SK-N-MC (cell line): ENCODE measurements at regions not wholly inside any gene's neighbourhood (a gene's known extent, or its start where the extent isn't known, plus 50 kb on each side); places are given as distances from the start of the nearest gene placed in this dataset.

Experiments
- DNase-seq: peaks from one replicate; pipeline ENCODE4 v3.0.0-alpha.2; 2011; ENCODE audit warnings: low read depth, low spot score
- H3K27ac ChIP-seq: fragments of 200-600 bp; sonication (generic); 2 replicates; pipeline ENCODE4 v1.5.1; 2016; ENCODE audit warnings: mixed run types
- H3K36me3 ChIP-seq: fragments of 200-600 bp; sonication (generic); 2 replicates; pipeline ENCODE4 v1.6.1; 2017; ENCODE audit warnings: antibody characterized with exemption, low read length, mixed read lengths; ENCODE audit not compliant: insufficient read depth
- H3K4me3 ChIP-seq: fragments of 200-600 bp; sonication (generic); 2 replicates; pipeline ENCODE4 v1.5.1; 2016
- H3K9ac ChIP-seq: fragments of 200-600 bp; sonication (generic); 2 replicates; pipeline ENCODE4 v1.8.0; 2017; ENCODE audit warnings: mixed run types, mixed read lengths; ENCODE audit not compliant: insufficient read length
- H3K9me3 ChIP-seq: fragments of 200-600 bp; sonication (generic); 2 replicates; pipeline ENCODE4 v1.6.1; 2017; ENCODE audit warnings: low read depth, mild to moderate bottlenecking, antibody characterized with exemption, low read length, moderate library complexity, mixed read lengths
- EZH2 ChIP-seq: fragments of 200-600 bp; sonication (generic); IDR thresholded peaks from one replicate; pipeline ENCODE4 v1.6.1; 2017; ENCODE audit warnings: antibody characterized with exemption
- FOXP2 ChIP-seq: optimal IDR thresholded peaks from 2 replicates; pipeline ENCODE3; 2011; ENCODE audit warnings: mild to moderate bottlenecking, moderate library complexity; ENCODE audit not compliant: insufficient read depth; ENCODE audit errors: extremely low read length, control extremely low read depth
- POLR2AphosphoS5 ChIP-seq: IDR thresholded peaks from 2 replicates; pipeline ENCODE4 v1.6.1; 2012; ENCODE audit warnings: mild to moderate bottlenecking, low read depth, low read length, borderline replicate concordance

DNA sequence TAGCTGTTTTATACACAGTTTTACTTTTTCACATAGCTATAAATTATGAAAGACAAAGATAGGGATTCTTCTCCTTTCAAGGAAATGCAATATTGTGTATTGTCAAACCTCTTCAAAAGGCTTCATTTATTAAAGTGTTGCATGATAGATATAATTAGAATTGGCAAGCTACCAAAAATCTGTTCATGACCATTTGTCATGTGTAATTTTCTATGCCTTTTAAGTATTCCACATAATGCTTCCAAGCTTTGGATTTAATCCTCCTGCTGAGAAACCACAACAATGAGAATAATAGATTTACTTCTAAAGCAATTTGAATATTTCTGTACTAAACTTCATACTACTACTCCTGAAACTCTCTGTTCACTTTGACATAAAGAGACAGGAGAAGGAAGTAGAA, 403.2 kb upstream of the CCDC179 start:
- DNase-seq, result no peak
- no peaks in the 10 kb centered on the region for H3K36me3 ChIP-seq
- H3K9me3 ChIP-seq, result no peaks in the 10 kb centered on the region
- H3K27ac ChIP-seq, result no peak overlapping the region
- no peak overlapping the region for H3K4me3 ChIP-seq
- H3K9ac ChIP-seq, result no peak overlapping the region
- TF ChIP-seq POLR2AphosphoS5 (no peak), FOXP2 (no peak), EZH2 (no peak)

DNA sequence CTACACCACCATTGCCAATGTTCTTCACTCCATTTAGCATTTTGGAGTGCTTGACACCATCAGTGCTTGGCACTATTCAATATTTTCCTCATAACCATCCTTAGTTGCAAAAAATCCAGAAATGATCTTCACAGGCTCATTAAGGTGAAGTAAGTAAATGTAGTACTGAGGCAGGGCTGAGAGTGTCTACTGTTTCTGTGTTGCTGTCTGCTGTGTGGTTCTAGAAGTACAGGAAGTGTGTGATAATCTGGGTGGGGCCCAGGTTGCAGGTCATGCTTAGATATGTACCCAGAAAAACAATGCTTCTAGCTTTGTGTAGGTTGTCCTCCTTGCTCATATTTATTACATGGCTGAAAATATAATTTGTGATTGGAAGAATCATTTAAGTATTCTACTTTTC, 411.8 kb upstream of the CCDC179 start:
- Histone ChIP-seq H3K4me3 (no peak overlapping the region), H3K36me3 (no peaks in the 10 kb centered on the region), H3K27ac (no peak overlapping the region), H3K9ac (no peak overlapping the region), H3K9me3 (no peaks in the 10 kb centered on the region)
- DNase-seq, result no peak
- TF ChIP-seq EZH2 (no peak), FOXP2 (no peak), POLR2AphosphoS5 (no peak)

DNA sequence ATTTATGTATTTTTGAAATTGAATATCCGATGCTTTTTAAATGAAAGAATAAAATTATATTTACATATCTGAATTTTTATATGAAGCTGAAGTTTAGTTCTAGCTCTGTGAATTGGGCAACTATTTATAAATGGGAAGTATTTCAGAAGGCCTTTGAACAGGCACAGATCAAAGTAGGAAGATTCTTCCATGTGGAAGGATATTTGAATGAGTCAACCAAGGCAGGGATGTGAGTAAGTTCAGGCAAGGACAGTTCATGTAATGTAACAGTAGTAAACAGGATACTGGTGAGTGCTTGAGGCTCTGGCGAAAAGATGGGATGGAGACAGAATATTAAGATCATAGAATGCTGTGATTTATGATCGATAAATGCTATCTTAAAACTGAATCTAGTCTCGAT, 417.8 kb upstream of the CCDC179 start:
- TF ChIP-seq FOXP2 (no peak), POLR2AphosphoS5 (no peak), EZH2 (no peak)
- Histone ChIP-seq H3K9me3 (no peaks in the 10 kb centered on the region), H3K36me3 (no peaks in the 10 kb centered on the region), H3K4me3 (no peak overlapping the region), H3K27ac (no peak overlapping the region), H3K9ac (no peak overlapping the region)
- no peak for DNase-seq

DNA sequence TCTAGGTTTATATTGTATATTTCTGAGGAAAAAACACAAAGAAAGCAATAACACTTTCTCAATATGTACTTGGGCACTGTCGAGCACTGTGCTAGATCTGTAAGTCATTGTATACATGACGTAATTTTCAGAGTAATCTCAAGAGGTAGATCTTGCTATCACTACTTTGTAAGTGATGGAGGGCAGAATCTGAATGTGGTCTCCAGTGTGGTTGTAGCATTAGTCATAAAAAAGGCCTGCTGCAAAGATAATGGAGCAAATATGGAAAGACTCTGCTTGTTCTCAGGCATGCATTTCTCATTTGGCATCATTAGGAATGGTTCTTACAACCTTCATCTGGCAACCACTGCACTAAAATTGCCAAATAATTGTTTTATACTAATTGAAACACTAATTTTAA, 419.8 kb upstream of the CCDC179 start:
- DNase-seq, result no peak
- H3K9me3 ChIP-seq, result no peaks in the 10 kb centered on the region
- H3K36me3 ChIP-seq, result no peaks in the 10 kb centered on the region
- H3K27ac ChIP-seq, result no peak overlapping the region
- no peak for TF ChIP-seq FOXP2
- TF ChIP-seq POLR2AphosphoS5, result no peak
- TF ChIP-seq EZH2, result no peak
- no peak overlapping the region for H3K4me3 ChIP-seq
- no peak overlapping the region for H3K9ac ChIP-seq

DNA sequence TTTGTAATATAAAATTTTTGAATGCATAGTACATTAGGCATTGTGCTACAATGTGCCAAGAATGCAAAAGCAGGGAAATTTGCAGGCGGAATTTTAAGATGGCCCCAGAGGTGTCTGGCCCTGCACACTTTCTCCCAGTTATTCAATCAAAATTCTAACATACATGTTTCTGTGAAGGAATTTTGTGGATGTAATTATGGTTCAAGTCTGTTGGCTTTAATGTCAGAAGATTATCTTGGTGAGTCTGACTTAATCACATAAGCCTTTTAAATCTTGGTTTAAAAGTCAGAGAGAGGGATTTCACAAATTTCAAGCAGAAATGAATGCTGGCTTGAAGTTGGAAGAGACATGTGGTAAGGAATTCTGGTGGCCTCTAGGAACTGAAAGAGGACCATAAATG, 423.4 kb upstream of the CCDC179 start:
- Histone ChIP-seq H3K9ac (no peak overlapping the region), H3K9me3 (no peaks in the 10 kb centered on the region), H3K4me3 (no peak overlapping the region), H3K27ac (no peak overlapping the region), H3K36me3 (no peaks in the 10 kb centered on the region)
- DNase-seq, result no peak
- TF ChIP-seq EZH2 (no peak), POLR2AphosphoS5 (no peak)

DNA sequence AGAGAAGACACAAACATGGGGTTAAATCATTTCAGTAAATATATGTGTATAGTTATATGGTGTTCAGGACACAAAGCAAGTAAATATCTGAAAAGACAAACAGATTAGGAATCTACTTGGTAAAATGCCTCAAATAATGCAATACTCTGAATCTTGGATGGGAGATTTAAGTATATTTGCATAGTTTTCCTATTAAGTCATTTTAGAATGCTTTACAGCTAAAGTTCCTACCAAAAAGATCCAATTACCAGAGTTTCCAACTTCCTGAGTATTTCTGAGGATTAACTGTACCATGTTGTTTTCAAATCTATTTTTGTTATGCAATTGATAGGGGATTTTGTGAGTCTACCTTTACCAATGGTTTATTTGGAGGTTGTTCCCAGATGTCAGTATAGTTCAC, 424.4 kb upstream of the CCDC179 start:
- TF ChIP-seq FOXP2 (no peak), POLR2AphosphoS5 (no peak), EZH2 (no peak)
- Histone ChIP-seq H3K4me3 (no peak overlapping the region), H3K9ac (no peak overlapping the region), H3K27ac (no peak overlapping the region), H3K9me3 (no peaks in the 10 kb centered on the region), H3K36me3 (no peaks in the 10 kb centered on the region)
- DNase-seq, result no peak

DNA sequence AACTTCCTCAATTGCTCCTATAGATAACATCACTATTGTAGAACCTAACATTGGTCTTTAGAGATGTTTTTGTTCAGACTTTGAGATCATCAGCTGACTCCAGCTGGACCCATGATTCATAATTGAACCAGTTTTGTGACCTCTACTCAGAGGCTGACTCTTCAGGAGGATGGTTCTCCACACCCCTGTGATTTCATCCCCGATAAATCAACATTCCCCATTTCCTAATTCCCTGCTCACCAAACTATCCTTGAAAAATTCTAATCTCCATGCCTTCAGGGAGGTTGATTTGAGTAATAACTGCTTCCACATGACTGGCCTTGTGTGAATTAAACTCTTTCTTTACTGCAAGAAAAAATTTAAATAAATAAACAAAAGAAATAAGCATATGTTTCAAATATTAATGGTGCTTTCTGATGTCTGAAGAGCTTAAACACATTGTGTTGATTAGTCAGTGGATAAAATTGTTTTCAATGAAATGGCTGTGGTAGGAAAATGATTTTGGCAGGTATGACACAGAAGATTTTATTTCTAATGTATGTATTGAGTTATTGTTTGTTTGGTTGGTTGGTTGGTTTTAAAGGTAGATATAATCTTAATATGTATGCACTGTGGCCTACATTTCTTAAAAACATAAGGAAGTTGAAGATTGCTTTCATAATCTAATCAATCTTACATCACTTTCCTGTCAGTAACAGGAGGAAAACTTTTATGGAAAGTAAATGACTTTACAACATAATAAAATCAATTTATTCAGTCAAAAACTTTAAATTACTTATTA, 427.9 kb upstream of the CCDC179 start:
- Histone ChIP-seq H3K27ac (no peak overlapping the region), H3K4me3 (no peak overlapping the region), H3K36me3 (no peaks in the 10 kb centered on the region), H3K9me3 (no peaks in the 10 kb centered on the region), H3K9ac (no peak overlapping the region)
- TF ChIP-seq POLR2AphosphoS5, result no peak
- TF ChIP-seq EZH2, result no peak
- TF ChIP-seq FOXP2, result no peak
- DNase-seq, result no peak

DNA sequence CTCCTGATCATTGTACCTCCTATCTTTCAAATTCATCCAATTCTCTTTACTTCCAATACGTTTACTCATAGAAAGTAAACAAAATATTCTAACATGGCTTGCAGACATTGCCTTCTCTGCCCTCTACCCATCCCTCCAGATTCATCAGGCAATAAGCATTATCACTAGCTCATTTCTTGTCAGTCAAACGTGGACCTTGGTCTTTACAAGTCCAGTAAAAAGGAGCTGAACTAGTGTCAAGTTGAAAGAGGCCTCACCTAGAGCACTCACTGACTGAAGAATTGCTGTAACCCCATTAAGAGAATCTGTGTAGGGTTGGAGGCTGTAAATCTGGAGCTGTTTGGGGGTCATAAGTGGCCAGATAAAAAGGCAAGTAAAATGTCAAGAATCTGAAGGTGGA, 435.0 kb upstream of the CCDC179 start:
- Histone ChIP-seq H3K36me3 (no peaks in the 10 kb centered on the region), H3K27ac (no peak overlapping the region), H3K9ac (no peak overlapping the region), H3K9me3 (no peaks in the 10 kb centered on the region), H3K4me3 (no peak overlapping the region)
- no peak for DNase-seq
- TF ChIP-seq FOXP2 (no peak), POLR2AphosphoS5 (no peak), EZH2 (no peak)

DNA sequence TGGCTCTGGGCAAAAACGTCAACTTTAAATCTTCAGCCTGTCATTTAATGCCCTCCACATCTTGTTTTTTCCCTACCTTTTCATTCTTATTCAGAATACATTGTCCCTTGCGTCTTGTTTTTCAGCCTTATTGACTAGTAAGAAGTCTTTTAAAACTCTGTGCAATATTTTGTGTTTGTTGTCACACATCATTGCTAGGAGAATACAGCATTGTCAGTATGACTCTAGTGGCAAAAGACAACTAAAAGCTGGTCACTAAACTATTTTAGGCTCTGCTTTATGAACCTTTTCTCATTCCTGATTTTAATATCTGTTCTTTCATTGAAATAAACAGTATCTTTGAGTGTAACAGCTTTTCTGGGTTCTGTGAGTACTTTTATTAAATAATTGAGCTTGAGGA, 447.8 kb upstream of the CCDC179 start:
- Histone ChIP-seq H3K4me3 (no peak overlapping the region), H3K9me3 (no peaks in the 10 kb centered on the region), H3K27ac (no peak overlapping the region), H3K9ac (no peak overlapping the region), H3K36me3 (no peaks in the 10 kb centered on the region)
- DNase-seq, result no peak
- TF ChIP-seq POLR2AphosphoS5, result no peak
